Adrenal gland (tissue), 9 donors: ENCODE measurements at regions not wholly inside any gene's neighbourhood (a gene's known extent, or its start where the extent isn't known, plus 50 kb on each side); places are given as distances from the start of the nearest gene placed in this dataset.

ENCODE experiments used
- DNase-seq, 7 donors: peaks; one replicate each; pipeline ENCODE4 v3.0.0-alpha.2; 2019 to 2020
- H3K27ac ChIP-seq, 5 donors: fragments of 200-600 bp; sonication (generic) in 4 of 5; 1 replicate in 3 of 5; 2 replicates in 2 of 5; pipeline versions ENCODE4 v1.5.1 to v1.8.0; 2016 to 2020; ENCODE audit warnings: mild to moderate bottlenecking in 1 of 5
- H3K27me3 ChIP-seq: fragments of 200-600 bp; 2 replicates; pipeline ENCODE4 v1.8.0; 2021
- H3K36me3 ChIP-seq, 2 donors: fragments of 200-600 bp; replicated peaks in 1 of 2; 1 replicate in 1 of 2; 2 replicates in 1 of 2; pipeline versions ENCODE4 v1.5.1 to v1.8.0; 2018 to 2022
- H3K4me1 ChIP-seq, 2 donors: fragments of 200-600 bp; replicated peaks in 1 of 2; 1 replicate in 1 of 2; 2 replicates in 1 of 2; pipeline versions ENCODE4 v1.5.1 to v1.8.0; 2018 to 2021
- H3K4me3 ChIP-seq, 4 donors: fragments of 200-600 bp; sonication (generic) in 3 of 4; one replicate each; pipeline ENCODE4 v1.5.1; 2016 to 2018
- H3K9me3 ChIP-seq, 3 donors: fragments of 200-600 bp; sonication (generic) in 1 of 3; replicated peaks in 1 of 3; 1 replicate in 2 of 3; 2 replicates in 1 of 3; pipeline versions ENCODE4 v1.5.1 to v1.8.0; 2016 to 2021
- CTCF ChIP-seq, 6 experiments: fragments of 450-650 bp in 4 of 6; fragments of 200-600 bp in 2 of 6; sonication (generic) in 1 of 6; IDR thresholded peaks; 1 replicate in 5 of 6; 2 replicates in 1 of 6; pipeline versions ENCODE4 v1.5.1 to v1.8.0; 2016 to 2021; ENCODE audit warnings: antibody characterized with exemption in 6 of 6, mild to moderate bottlenecking in 2 of 6, moderate library complexity in 1 of 6
- POLR2A ChIP-seq, 2 donors: fragments of 450-650 bp; IDR thresholded peaks; one replicate each; pipeline ENCODE4 v1.6.1; 2017; ENCODE audit warnings: antibody characterized with exemption in 2 of 2, mild to moderate bottlenecking in 2 of 2, moderate library complexity in 1 of 2
- WGBS, 4 donors: extraction: QIAGEN DNeasy Blood & Tissue Kit in 2 of 4; methylation state at CpG; one replicate each; pipeline versions ENCODE4 v1.1.5 to v1.1.7; 2013 to 2017; 5-methylcytosine and 5-hydroxymethylcytosine counted together
- intact Hi-C, 2 donors: fragments of 100-400 bp; cut with DNase I; formaldehyde crosslinking; loops; one replicate each; pipeline versions ENCODE4 v1.14.1 to v1.15.0; 2022 to 2023
- donor health status: healthy with polysubstance abuse.
- donor health status: Bipolar disorder and iron deficiency.
- donor health status: DM: yes; HTN: yes; CAD: no.
- donor health status: DM: no; HTN: no; CAD: no.
- donor health status: DM: no; HTN: no; CAD: no.

DNA sequence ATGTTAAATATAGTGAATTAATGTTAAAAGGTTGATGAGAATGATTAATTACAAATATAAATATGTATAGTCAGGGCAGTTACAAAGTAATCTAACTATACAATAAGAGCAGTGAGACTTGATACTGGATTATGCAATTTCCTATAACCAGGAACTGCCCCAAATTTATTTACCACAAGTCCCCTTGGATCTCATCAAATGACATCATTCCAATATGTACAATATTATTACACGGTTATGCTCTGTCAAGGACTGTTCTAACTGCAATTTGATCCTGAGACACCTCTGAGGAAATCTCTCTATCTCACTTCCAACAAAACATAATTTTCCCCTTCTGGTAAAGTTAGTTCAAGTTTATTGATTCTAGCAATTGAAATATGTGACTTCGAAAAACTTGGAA, 917.6 kb downstream of the NCAM2 start:
- Histone ChIP-seq H3K4me3 (no peak overlapping the region), H3K9me3 (no peaks in the 10 kb centered on the region), H3K27ac (no peak overlapping the region), H3K4me1 (no peaks in the 10 kb centered on the region), H3K36me3 (no peaks in the 10 kb centered on the region), H3K27me3 (no peaks in the 10 kb centered on the region)
- intact Hi-C loops: no loop called here
- WGBS, 4 donors: 37 to 70% (median 52%) methylated on average over 2 of the region's 2 CpGs
- no peak for DNase-seq
- TF ChIP-seq CTCF (IDR thresholded peaks at IDR 0.05) (no peak), POLR2A (IDR thresholded peaks at IDR 0.05) (no peak)

GRCh38 chr21:21921410-21922232, 923.4 kb downstream of the NCAM2 start:
- 27 to 32% (median 29%) methylated on average over 6 of the region's 6 CpGs for WGBS, 4 donors
- no peaks in the 10 kb centered on the region for H3K4me1 ChIP-seq

GRCh38 chr21:21929226-21929625, 931.0 kb downstream of the NCAM2 start:
- Histone ChIP-seq H3K27me3 (no peaks in the 10 kb centered on the region), H3K4me1 (no peaks in the 10 kb centered on the region), H3K4me3 (no peak overlapping the region), H3K27ac (no peak overlapping the region), H3K9me3 (no peaks in the 10 kb centered on the region), H3K36me3 (no peaks in the 10 kb centered on the region)
- no peak for DNase-seq
- 82 to 87% (median 84%) methylated on average over 1 of the region's 1 CpG for WGBS, 4 donors
- intact Hi-C loops: no loop called here
- TF ChIP-seq POLR2A (IDR thresholded peaks at IDR 0.05) (no peak), CTCF (IDR thresholded peaks at IDR 0.05) (no peak)

More at GRCh38 chr21:21921410-21922232, 923.4 kb downstream of the NCAM2 start:
- DNase-seq: peak in 1 of 7 donors; percentile 10
- Histone ChIP-seq H3K9me3 (no peaks in the 10 kb centered on the region), H3K36me3 (no peaks in the 10 kb centered on the region), H3K27me3 (no peaks in the 10 kb centered on the region), H3K4me3 (peak overlapping the region in 1 of 4 donors; percentile 17), H3K27ac (no peak overlapping the region)
- intact Hi-C loops: no loop called here
- no peak for TF ChIP-seq POLR2A (IDR thresholded peaks at IDR 0.05)
- peak; percentile 32 to 61 (median 45) for TF ChIP-seq CTCF (IDR thresholded peaks at IDR 0.05)

GRCh38 chr21:21929789-21930188, 931.6 kb downstream of the NCAM2 start:
- intact Hi-C loops: no loop called here
- no peak for DNase-seq

More at GRCh38 chr21:21929789-21930188, 931.6 kb downstream of the NCAM2 start:
- no peaks in the 10 kb centered on the region for H3K27me3 ChIP-seq
- no peaks in the 10 kb centered on the region for H3K4me1 ChIP-seq
- no peaks in the 10 kb centered on the region for H3K36me3 ChIP-seq
- no peak overlapping the region for H3K4me3 ChIP-seq
- WGBS, 4 donors: 76 to 86% (median 83%) methylated on average over 4 of the region's 4 CpGs
- no peak overlapping the region for H3K27ac ChIP-seq
- no peaks in the 10 kb centered on the region for H3K9me3 ChIP-seq
- no peak for TF ChIP-seq POLR2A (IDR thresholded peaks at IDR 0.05)
- no peak for TF ChIP-seq CTCF (IDR thresholded peaks at IDR 0.05)
